Kidney epithelial cell (primary cell): ENCODE measurements at regions not wholly inside any gene's neighbourhood (a gene's known extent, or its start where the extent isn't known, plus 50 kb on each side); places are given as distances from the start of the nearest gene placed in this dataset.
A peak's percentile ranks its signal among the peaks of the same experiment; 100 is the strongest.

Source experiments
- DNase-seq: peaks from one replicate; pipeline ENCODE4 v3.0.0-alpha.2; 2010; ENCODE audit warnings: low read depth
- H3K27me3 ChIP-seq: 2 replicates; pipeline ENCODE4 v1.6.0; 2011; ENCODE audit warnings: low read length; ENCODE audit not compliant: control insufficient read depth, insufficient read depth
- H3K36me3 ChIP-seq: 2 replicates; pipeline ENCODE4 v1.5.1; 2011; ENCODE audit warnings: low read length; ENCODE audit not compliant: control insufficient read depth, insufficient read depth
- H3K4me3 ChIP-seq: 2 replicates; pipeline ENCODE4 v1.5.1; 2011; ENCODE audit warnings: low read depth, mild to moderate bottlenecking, control low read depth, low read length
- TF ChIP-seq, protein P1 (sequence below): IDR thresholded peaks from 2 replicates; pipeline ENCODE4 v1.5.1; 2011; ENCODE audit warnings: mild to moderate bottlenecking, moderate library complexity, low read length, control low read depth, inconsistent platforms; ENCODE audit not compliant: insufficient read depth, poor library complexity, severe bottlenecking

DNA sequence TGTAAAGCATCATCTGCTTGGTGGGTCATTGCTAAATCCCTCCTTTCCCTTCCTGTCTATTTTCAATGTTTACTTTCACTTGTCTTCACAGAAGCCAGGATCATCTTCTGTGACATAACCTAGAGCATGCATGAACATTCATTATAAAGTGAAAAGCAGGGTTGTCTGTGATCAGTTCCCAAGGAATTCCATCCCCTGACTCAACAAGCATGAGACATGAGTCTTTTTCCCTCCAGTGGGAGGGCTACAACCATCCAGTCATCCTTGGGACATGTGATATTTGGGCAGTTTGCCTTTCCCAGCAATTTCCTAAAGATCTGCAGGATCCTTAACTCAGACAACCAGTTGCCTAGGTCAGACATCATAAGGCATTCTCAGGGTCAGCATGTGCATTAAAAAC lies 166.3 kb upstream of the TMEM196 start:
- no peaks in the 10 kb centered on the region for H3K36me3 ChIP-seq
- TF ChIP-seq, protein P1, sequence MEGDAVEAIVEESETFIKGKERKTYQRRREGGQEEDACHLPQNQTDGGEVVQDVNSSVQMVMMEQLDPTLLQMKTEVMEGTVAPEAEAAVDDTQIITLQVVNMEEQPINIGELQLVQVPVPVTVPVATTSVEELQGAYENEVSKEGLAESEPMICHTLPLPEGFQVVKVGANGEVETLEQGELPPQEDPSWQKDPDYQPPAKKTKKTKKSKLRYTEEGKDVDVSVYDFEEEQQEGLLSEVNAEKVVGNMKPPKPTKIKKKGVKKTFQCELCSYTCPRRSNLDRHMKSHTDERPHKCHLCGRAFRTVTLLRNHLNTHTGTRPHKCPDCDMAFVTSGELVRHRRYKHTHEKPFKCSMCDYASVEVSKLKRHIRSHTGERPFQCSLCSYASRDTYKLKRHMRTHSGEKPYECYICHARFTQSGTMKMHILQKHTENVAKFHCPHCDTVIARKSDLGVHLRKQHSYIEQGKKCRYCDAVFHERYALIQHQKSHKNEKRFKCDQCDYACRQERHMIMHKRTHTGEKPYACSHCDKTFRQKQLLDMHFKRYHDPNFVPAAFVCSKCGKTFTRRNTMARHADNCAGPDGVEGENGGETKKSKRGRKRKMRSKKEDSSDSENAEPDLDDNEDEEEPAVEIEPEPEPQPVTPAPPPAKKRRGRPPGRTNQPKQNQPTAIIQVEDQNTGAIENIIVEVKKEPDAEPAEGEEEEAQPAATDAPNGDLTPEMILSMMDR: no peak
- no peak overlapping the region for H3K4me3 ChIP-seq
- H3K27me3 ChIP-seq: no peaks in the 10 kb centered on the region
- peak; percentile 84 for DNase-seq

DNA sequence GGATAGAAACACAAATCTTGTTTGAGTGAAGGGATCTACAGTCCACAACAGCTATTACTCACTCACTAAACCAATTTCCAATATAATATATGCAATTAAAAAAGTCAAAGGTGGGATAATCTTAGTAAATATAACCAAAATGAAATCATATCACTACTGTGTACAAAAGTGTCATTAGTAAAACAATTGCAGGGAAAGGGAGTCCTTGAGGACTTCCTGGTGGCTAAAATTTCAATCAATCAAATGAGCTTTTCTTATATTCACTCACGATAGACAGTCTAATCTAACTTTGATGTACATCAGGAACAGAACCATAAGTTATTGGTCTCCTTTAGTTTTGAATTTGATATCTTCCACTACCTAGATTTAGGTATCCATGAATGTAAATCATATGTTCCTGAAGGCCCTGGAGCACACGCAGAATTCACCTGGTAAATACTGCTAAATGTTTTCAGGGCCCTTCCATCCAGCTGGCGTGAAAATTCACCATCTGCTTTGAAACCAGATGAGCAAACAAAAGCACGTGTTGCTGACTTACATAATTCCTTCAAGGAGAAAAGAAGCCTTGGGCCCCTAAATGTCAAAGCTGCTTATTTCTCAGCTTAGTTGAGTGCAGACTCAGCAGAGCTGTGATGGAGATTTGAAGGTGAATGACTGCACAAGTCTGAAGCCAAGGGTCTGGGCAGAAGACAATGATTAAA lies 159.3 kb upstream of the TMEM196 start:
- Histone ChIP-seq H3K36me3 (no peaks in the 10 kb centered on the region), H3K27me3 (no peaks in the 10 kb centered on the region), H3K4me3 (no peak overlapping the region)
- TF ChIP-seq, protein P1: no peak
- no peak for DNase-seq

DNA sequence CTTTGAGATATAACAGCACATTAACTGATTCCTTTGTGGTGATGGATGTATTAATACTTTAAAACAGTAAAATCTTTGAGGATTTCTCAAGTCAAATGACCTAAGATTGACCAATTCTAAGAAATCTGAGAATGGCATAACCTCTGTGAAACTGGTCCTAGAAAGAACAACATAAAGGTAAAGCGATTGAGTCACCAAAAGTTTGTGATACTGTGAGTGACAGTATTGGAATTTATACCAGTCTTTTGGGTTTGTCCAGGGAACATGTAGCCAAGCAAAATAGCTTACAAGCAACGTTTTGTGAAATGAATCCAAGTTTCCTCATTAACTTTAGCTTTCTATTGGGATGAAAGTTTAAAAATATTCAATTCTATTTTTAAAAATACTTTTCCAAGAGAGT lies 157.4 kb upstream of the TMEM196 start:
- TF ChIP-seq, protein P1: no peak
- H3K27me3 ChIP-seq: no peaks in the 10 kb centered on the region
- no peaks in the 10 kb centered on the region for H3K36me3 ChIP-seq
- H3K4me3 ChIP-seq: no peak overlapping the region
- DNase-seq: no peak

DNA sequence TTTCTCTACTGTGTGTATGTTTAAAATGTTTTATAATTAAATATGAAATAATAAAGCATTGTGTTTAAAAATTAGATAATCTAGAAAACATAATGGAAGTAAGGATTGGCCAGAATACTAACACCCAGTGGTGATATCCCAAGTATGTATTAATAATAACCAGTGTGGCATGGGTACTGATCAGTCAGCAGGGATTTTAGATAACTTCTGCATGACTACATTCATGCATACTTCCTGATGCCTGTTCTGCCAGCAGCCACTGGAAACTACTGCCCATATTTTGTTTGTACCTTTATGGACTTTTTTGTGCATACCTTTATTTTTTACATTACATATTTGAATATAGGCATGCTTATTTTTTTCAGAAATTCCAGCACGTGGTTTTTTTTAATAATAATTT lies 156.6 kb upstream of the TMEM196 start:
- DNase-seq: no peak
- Histone ChIP-seq H3K36me3 (no peaks in the 10 kb centered on the region), H3K4me3 (no peak overlapping the region), H3K27me3 (no peaks in the 10 kb centered on the region)
- TF ChIP-seq, protein P1: no peak

DNA sequence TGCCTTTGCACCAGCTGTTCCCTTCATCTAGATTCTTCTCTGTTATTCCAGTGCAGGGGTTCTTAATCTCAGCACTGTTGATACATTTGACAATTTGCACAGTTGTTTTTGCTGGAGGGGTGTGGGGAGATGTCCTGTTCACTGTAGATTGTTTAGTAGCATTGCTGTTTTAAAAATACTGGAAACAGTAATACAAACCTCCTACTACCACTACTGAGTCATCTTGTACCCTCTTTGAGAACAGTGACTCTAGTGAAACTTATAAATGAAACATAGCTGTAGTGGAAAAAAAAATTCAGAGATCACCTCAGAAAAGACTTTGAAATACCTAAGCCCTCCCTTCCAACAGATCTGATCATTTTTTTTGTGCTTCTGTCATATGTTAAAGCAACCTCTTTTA lies 154.8 kb upstream of the TMEM196 start:
- no peak for DNase-seq
- H3K27me3 ChIP-seq: no peaks in the 10 kb centered on the region
- no peak overlapping the region for H3K4me3 ChIP-seq
- H3K36me3 ChIP-seq: no peaks in the 10 kb centered on the region
- TF ChIP-seq, protein P1: no peak

DNA sequence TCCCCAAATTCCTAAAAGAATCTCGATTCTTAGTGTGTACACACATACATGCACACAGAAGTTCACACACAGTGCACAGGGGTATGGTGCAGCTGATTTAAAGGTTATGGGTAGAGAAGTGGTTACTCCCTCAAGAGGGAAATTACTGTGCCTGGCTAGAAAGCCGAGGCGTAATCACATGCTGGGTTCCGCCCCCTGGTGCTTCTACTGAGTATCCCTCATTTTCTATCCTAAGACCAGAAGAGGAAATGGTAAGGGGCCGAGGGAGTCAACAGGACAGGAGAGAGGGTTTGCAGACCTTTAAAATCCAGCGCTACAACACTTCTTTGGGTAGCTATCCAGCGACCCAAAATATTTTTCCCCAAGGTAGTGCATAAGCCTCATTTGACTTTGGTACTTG lies 147.3 kb upstream of the TMEM196 start:
- no peak overlapping the region for H3K4me3 ChIP-seq
- H3K27me3 ChIP-seq: no peaks in the 10 kb centered on the region
- TF ChIP-seq, protein P1: no peak
- no peaks in the 10 kb centered on the region for H3K36me3 ChIP-seq
- DNase-seq: no peak
